ENCODE measurements at regions not wholly inside any gene's neighbourhood (a gene's known extent, or its start where the extent isn't known, plus 50 kb on each side); places are given as distances from the start of the nearest gene placed in this dataset.

DNA sequence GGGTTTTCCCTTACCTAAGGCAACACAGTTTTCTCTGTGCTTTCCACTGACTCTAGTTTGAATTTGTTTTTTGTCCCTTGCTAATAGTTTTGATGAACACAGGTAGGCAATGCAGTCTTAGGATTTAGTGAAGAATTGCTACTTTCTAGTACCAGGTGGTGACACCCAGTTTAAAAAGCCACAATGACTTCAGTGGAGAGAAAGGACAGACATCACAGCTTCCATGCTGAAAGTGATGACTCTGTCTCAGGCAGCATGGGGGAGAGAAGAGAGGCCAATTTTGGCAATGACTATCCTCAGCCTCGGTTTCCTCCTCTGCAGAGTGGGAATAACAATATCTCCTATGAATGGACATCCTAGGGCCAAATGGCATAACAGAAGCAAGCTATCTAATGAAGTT, 118.8 kb downstream of the AXIN2 start:
- DNase-seq: no peak

DNA sequence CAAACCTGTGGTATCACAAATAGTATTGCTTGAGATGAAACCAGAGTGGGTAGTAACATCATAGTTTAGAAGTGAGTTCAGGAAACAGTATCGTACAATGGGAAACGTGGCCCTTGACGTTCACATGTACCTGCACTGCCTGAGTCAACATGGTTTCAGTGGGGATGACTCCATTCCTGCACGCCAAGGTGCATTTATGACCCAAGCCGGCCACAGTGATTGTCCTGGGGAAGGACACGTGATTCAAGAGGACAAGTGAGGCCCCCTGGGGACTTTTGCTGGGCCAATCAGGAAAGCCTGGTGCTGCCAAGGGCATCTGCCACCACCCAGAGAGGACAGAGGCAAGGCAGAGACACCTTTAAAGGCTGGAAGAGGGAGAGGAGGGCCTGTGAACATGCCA, 119.2 kb downstream of the AXIN2 start:
- DNase-seq: no peak

GRCh38 chr17:65441053-65441605, 120.3 kb downstream of the AXIN2 start:
- no peak for DNase-seq

DNA sequence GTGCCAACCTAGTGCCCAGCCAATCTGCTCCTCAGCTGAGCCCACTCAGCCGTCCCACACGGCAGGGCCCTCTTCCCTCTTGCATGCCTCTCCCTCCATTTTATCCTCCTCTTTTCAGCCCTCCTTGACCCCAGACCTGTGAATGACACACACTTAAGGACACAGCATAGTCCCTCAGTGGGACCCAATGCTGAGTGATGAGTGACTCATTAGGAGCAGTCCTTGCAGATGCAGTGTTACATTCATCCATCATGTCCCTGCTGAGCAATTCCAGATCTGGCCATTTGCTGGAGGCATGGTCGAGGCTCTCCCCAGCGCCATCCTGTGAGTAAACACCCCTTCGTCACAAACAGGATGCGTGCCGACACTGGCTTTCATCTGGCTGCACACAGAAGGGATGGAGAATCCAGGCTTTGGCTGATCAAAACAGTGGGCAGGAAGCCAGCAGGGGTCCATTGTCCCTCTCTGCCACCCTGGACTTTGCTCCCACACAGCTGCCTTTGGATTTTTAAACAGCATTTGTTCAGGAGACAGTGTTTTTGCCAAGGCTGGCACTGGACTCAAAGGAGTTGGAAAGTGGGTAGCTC, 122.6 kb downstream of the AXIN2 start:
- peak; percentile 7 to 27 for DNase-seq

DNA sequence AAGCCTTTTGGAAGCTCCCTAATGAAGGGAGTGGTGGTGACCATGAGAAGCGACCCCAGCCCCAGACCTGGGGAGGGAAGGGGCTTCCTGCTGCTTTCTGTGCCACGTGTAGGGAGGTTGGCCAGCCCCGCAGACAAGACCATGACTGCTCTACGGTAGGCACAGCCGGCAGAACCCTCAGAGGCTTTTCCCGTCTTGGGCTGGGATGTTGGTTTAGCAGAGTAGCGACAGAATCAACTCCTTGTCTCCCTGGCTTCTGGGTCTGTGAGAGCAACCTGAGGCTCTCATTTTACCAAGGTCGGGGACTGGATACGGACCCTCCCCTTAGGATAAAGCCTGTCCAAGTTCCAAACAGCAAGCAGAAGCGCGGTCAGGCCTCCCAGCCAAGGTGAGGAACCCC, 123.3 kb downstream of the AXIN2 start:
- no peak for DNase-seq

DNA sequence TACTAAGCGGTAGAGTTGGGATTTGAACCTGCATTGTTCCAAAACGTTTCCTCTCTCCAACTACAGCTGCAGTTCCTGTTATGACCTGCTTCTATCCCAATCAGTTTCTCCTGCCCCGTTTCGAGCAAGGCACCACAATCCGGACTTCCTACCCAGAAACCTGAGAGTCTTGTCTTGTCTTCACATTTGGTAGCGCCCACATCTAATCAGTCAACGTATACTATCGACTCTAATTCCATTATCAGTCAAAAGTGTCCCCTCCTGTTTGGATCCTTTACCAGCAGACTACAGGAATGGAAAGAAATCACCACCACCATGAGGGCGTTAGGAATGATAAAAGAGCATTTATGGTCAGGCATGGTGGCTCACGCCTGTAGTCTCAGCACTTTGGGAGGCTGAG, 124.6 kb downstream of the AXIN2 start:
- DNase-seq: no peak

DNA sequence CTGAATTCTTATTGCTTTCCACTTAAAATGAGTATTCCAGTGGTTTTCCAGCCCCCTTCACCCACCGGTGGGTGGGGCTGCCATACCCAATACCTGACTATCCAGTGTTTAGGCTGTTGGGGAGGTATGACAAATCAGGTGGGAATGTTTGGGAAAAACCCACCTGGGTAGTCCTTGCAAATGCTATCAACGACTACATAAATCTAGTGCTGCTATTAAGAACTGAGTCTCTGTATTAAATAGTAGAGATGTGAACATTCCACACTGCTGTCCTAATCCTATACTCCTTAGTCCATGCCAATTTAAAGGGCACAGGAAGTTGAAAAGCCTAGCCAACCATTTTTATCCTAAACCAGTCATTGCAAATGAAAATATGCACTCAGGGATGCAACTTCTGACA, 126.6 kb downstream of the AXIN2 start:
- DNase-seq: no peak

DNA sequence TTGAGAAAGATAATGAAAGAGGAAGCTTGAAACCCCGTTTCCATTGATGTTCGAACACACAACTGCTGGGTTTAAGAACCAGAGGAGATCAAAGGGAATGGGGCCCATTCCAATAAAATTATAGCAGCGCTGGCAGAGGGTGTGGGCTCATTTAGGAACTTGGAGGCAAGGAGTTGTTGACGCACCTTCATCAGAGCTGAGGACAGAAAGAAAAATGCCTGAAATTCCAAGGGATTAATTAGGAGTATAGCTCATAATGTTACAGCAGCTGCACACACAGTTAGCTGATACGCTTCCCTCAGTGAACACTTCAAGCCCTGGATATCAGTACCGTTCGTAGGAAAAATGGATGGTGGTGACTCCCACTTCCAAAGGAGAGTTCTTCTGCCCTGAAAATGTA, 127.2 kb downstream of the AXIN2 start:
- DNase-seq: no peak

DNA sequence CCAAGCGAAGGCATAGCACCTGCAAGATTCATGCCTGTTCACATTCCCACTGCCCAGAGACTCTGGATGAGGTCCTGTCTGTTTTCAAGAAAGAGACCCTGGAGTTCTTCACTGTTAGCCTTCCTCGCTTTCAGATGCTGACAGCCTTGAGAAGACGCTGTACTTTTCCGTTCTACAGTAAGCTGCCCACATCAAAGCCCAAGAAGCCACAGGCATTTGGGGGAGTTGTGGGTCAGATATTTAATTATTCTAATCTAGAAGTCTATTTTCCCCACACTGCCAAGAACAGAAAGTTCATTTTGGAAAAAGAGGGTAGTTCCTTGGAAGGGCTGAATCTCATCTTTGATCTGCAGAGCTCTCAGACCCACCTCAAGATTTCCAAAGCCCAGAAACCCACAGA, 127.9 kb downstream of the AXIN2 start:
- no peak for DNase-seq

DNA sequence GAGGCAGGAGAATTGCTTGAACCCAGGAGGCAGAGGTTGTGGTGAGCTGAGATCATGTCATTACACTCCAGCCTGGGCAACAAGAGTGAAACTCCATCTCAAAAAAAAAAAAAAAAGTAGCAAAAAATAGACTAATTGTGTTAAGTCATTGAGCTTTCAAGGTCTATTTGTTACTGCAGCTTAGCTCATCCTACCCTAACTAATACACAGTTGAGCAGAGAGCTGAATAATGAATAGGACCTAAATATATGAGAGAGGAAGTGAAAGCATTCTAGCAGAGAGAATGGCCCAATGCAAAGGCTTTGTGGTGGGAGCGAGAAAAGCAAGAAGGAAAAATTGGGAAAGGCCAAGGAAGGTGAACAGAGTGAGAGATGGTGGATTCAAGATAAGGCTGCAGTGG, 128.3 kb downstream of the AXIN2 start:
- DNase-seq: no peak

DNA sequence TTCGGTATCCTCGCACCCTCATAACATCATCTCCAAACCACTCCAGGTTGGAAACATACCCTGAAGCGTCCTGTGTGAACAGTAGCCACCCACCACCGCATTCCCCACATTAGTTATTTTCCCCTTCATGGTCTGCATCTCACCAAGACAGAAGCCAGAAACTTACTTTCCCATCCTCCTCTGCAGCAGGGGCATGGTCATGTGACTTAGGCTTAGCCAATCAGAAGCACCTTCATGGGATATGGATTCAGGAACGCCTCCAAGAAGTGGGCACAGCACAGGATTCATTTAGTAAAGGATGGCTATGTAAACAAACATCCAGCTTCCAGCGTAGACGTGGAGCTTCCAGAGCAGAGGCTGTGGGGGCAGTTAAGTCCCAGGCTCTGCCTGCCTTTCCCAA, 130.3 kb downstream of the AXIN2 start:
- no peak for DNase-seq

DNA sequence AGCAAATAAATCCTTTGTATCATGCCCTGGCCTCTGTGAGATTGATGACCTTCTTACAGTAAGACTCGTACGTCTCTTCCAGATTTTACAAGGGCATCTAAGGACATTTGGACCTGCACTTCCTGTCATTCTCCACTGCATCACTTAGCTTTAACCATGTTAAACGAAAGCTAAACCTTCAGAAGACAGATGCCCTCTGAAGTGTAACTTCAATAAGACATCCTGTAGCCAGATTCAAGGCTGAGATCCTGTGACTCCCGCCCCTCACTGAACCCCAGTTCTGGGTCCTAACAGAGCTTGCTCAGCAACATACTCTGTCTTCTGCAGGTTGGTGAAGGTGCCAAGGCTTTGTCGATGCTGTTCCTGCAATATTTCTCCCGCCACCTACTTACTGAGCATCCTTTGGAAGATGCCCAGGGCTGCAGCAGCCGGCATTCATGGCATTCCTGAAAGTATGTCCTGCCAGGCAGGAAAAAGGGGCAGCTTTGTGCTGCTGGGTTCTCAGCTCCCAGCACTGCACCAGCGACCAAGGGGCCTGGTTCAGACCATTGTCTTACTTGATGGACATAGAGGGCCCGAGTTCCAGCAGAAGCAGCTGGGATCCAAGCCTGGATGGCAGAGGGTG, 131.1 kb downstream of the AXIN2 start:
- DNase-seq: no peak

DNA sequence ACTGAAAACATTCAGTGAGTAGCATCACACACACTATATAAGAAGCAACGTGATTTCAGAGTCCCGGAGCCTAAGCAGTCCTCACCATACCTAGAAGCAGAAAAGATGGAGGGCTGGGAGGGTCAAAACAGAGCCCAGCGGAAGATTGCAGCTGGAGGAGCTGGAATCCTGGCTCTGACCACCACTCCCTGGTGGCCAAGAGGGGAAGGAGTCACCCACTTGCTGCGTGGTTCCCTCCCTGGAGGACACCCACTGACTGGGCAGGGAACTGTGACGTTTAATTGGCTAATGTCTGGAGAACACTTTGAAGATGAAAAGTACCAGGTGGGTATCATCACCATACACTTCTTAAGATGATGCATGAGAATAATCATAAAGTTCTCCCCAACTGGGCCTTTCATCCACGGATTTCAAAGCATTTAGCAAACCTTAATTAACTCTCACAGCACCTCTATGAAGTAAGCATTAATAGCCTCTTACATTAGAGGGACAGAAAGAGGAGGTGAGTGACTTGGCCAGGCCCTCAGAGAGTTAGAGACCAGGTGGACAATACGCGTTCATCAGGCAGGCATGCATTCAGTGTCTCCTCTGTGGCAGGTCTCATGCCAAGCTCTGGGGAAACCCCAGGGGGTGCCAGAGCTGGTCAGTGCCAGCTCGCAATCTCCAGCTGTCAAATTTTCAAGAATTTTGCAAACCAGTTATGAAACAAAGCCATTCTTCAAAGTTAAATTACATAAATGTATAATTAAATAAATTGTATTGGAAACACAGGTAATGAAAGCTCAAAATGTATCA, 137.9 kb downstream of the AXIN2 start:
- DNase-seq: no peak

DNA sequence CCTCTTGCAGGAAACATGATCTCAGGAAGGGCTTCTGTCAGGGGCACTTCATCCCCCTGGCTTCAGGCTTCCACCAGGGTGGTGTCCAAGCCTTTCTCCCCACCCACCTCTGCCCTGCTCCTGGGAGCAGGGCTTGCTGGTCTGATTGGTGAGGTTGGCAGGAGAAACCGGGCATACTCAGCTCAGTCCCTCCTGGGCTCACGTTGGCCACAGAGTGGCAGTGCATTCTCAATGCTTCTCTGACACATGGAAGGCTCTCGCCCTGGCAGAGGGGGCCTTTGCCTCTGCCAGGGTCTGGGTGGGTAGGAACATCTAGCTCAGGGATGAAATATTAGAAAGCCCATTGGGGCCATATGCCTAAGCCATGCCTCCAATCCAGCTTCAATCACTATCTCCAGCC, 142.8 kb downstream of the AXIN2 start:
- no peak for DNase-seq

GRCh38 chr17:65417406-65418221, 143.8 kb downstream of the AXIN2 start:
- no peak for DNase-seq

DNA sequence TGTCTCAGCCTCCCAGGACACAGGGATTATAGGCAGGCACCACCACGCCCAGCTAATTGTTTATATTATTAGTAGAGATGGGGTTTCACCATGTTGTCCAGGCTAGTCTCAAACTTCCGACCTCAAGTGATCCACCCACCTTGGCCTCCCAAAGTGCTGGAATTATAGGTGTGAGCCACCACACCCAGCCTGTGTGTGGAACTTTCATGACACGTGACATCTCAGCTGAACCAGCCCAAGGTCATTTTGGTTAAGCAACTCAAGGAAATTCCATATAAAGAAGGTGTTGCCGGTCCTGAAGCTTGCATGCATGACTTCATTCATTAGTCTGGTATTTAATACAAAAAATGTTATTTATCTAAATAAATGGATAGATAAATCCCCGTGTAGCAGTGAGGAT, 145.5 kb downstream of the AXIN2 start:
- DNase-seq: no peak

GRCh38 chr17:65413390-65413789, 148.1 kb downstream of the AXIN2 start:
- no peak for DNase-seq

- DNase-seq: no peak
Observed at GRCh38 chr17:65409381-65409780, 152.1 kb downstream of the AXIN2 start.

- DNase-seq: no peak
Observed at GRCh38 chr17:65408050-65408449, 153.4 kb downstream of the AXIN2 start.

GRCh38 chr17:65407017-65407416, 154.4 kb downstream of the AXIN2 start:
- no peak for DNase-seq

DNA sequence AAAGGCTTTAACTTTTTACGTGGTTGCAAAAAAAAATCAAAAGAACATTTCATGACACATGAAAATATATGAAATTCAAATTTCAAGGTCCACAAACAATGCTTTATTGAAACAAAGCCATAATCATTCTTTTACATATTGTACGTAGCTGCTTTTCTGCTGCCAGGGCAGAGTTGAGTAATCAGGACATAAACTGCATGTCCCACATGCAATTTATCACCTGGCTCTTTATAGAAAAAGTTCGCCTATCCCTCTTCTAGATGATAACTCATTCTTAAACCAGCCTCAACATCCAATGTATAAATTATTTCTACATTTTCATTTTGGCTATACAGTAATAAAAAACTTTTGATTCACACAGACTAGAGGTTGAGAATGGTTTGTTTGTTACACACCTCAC, 154.9 kb downstream of the AXIN2 start:
- no peak for DNase-seq

DNA sequence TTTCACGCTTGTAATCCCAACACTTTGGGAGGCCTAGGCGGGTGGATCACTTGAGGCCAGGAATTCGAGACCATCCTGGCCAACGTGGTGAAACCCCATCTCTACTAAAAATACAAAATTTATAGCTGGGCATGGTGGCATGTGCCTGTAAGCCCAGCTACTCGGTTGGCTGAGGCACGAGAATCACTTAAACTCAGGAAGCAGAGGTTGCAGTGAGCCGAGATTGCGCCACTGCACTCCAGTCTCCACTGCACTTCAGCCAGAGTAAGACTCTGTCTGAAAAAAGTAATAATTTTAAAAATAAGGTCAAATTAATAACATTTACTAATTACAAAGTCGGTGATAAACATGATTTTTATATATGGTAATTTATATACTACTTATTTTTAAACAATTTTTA, 155.9 kb downstream of the AXIN2 start:
- no peak for DNase-seq

DNA sequence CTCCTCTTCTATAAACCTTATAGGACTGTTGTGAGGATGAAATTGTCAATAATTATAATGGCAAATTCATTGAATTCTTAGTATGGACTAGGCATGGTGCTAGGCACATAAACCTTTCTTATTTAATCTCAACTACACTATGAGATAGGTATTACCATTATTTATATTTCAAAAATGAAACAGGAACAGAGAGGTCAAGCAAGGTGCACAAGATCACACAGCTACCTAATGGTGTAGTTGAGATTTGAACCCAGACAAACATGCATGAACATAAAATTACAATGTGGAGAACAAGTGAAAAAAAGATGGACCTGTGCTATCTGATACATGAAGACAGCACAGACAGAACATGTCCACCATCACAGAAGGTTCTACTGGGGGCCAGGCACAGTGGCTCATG, 156.7 kb downstream of the AXIN2 start:
- DNase-seq: no peak
